GM08714 (cell line): ENCODE measurements at regions not wholly inside any gene's neighbourhood (a gene's known extent, or its start where the extent isn't known, plus 50 kb on each side); places are given as distances from the start of the nearest gene placed in this dataset.

ENCODE experiments used
- H3K4me3 ChIP-seq: fragments of 200-500 bp; sonication (Bioruptor generic); 2 replicates; pipeline ENCODE4 v1.5.1; 2014; ENCODE audit warnings: mild to moderate bottlenecking, low read length, inconsistent platforms
- ZNF274 ChIP-seq: IDR thresholded peaks from 2 replicates; pipeline ENCODE4 v1.6.1; 2012; ENCODE audit warnings: mild to moderate bottlenecking, low read depth, low read length

DNA sequence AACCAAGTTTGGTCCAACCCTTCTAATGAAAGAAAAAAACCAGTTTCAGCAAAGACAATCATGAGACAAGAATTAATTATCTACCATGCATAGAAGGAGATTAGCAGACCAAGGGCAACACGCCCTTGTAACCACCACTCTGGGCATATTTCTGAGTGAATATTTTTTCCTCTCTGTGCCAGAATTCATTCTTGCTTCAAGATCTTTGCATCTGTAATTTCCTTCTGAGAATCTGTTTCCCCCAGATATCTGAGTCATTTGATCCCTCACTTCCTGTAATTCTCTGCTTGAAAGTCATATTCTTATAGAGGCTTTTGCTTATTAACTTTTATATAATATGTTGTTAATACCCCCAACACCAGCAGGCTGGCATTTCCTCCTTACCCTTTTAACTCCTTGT is 243.7 kb downstream of the SLC16A7 start:
- no peak for TF ChIP-seq ZNF274
- no peak overlapping the region for H3K4me3 ChIP-seq

DNA sequence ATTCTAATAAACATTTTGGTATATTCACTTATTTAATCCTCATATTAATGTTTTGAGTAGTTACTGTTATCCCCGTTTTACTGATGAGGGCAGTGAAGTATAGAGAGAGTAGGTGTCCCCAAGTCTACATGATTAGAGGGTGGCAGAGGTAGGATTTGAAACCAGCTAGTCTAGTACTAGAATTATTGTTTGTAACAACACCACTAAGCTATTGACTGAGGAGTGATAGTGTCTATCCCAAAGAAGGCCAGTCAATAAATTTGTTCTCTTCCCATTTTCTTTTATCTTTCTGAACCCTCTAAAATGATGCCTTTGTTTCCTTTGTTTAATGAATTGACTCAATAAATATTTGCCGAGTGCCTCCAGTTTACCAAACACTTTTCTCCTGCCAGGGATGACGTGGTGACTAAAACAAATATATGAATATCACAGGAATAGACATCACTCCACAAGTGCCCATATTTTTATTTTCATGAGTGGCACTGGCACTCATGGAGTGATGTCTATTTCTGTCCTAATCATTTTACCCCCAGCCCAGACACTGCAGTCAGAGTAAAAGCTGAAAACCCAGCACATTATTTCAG is 247.5 kb downstream of the SLC16A7 start:
- TF ChIP-seq ZNF274: no peak
- no peak overlapping the region for H3K4me3 ChIP-seq

DNA sequence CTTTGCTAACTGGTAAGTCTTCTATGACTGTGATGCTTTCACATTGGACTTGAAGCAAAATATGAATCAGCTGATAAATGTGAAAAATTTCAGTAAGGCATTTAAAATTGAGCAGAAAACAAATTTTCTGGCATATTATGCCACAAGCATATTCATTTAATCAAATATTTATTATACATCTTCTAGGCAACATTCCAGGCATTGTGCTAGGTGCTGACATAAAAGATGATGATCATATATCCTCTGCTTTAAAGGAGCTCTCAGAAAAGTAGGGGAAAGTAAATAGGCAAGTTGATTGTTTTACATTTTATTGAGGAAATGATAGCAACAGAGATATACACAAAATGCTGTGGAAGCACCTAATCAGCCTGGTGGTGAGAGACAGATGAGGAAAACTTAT is 248.9 kb downstream of the SLC16A7 start:
- H3K4me3 ChIP-seq: no peak overlapping the region
- TF ChIP-seq ZNF274: no peak

DNA sequence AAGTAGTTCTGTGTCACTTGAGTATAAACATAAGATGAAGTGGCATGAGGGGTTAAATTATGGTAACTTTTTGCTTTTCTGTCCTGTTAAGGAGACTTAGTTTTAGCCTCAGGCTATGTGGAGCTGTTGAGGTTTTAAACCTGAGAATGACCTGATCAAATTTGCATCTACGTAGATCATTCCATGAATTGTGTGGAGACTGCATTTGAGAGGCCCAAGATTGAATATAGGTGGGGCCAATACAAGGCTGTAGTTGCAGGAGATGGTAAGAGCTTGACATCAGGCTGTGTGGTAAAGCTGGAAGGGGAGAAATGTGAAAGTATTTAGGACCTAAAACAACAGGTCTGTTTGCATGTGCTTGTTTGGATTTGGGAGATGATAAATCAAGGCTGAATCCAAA is 249.5 kb downstream of the SLC16A7 start:
- no peak overlapping the region for H3K4me3 ChIP-seq
- TF ChIP-seq ZNF274: no peak

DNA sequence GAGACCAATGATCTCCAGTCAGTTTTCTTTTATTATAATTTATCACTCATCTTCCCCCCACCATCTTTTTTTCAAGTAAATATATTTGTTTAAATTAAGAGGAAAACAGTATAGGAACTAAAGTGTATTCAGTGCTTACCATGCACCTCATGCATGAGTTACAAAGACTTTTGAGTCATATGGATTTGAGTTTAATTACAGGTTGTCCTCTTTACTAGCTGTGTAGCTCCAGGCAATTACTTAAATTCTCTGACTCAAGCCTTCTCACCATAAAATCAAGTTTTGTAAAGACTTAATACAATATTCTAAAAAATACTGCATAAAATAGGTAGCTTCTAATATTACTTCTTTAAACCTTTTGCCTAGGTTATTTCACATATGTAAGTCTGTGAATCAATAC is 251.3 kb downstream of the SLC16A7 start:
- TF ChIP-seq ZNF274: no peak
- H3K4me3 ChIP-seq: no peak overlapping the region

DNA sequence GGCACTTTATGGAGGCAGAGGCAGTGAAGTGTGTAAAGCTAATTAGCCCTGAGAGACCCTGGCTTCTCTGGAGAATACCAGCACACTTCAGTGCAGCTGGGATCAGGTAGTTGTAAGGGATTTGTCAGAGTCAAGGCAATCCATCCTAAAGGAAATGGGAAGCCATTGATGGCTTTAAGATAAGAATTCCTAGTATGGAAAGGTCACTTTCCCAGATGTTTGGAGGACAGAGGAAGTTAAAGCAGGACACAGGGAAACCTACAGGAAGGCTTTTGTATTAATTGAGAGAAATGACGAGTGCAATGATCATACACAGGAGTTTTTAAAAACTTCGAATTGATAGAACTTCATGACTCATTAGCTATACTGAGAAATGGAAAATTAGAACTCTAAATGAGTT is 254.4 kb downstream of the SLC16A7 start:
- TF ChIP-seq ZNF274: no peak

DNA sequence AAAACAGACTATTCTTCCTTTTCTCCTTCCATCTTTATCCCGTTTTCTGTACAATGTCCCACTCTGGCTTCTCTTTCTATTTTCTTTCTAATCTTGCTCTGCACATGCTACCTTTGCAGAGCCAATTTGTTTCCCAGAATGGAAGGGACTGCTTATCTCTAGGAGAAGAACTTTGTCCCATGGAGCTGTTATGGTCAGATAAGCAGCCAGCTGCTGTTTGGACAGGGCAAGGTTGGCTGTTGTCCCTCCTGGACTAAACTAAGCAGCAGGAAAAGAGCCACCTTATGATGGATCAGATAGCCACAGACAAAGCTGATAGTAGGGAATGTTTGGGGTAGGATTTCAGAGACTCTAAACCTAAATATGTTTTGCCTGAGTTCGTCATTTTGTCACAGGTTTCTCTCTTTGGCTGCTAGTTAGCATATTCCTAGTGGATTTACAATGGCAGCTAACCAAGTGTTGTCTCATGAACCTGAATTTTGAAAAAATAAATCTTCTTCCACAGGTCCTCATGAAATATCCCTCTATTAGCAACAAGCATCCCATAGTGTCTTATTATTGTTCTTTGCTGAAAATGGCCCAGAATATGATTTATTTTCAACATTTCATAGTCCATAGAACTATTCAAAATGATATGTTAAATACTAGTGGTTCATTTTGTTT is 262.8 kb downstream of the SLC16A7 start:
- no peak overlapping the region for H3K4me3 ChIP-seq
- TF ChIP-seq ZNF274: no peak

More for the DNA sequence above, 254.4 kb downstream of the SLC16A7 start:
- H3K4me3 ChIP-seq: no peak overlapping the region

DNA sequence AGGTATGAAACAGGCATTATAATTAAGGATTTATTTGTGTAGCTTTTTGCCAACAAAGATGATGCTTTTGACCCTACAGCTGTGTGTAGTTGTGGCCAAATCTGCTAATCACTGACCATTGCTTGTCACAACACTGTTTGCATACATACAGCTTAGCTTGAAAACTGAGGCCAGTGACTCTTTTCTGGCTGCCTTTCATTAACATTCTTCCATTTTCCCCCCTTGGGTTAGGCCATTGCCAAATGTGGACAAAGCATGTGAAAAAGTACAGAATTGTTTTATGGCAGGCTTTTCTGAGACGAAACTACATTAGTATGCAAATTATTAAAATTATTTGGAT is 263.3 kb downstream of the SLC16A7 start:
- no peak overlapping the region for H3K4me3 ChIP-seq
- no peak for TF ChIP-seq ZNF274

DNA sequence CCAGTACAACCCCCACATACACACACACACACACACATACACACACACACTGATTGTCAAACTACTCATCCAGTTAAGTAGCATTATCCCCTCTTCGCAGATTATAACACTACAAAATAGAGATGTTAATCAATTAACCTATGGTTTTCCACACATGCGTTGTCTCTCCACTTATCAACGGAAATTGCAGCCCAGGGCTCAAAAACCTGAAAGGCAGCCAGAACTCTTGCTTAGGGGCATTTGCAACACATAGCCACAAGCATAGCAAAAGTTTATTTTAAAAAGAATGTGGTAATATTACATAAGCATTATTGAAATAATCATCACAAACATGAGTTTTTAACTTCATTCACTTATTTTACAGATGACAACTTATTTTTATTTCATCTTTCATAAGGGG is 265.8 kb downstream of the SLC16A7 start:
- no peak for TF ChIP-seq ZNF274
- no peak overlapping the region for H3K4me3 ChIP-seq

DNA sequence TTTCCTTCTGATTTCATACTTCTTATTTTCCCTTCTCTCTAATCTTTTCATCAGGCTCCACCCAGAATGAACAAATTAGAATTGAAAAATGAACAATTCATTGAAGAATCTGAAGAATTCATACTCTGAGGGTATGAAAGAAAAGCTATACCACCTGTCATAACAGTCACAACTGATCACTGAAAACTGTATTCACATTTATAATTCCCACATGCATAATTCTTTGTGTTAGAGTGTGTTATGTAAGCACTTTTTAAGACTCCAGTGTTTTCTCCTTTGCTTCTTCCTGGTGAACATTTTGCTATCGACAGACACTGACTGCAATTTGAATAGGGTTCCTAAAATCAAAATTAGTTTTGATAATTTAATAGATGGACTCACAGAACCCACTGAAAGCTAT is 271.2 kb downstream of the SLC16A7 start:
- no peak for TF ChIP-seq ZNF274
- H3K4me3 ChIP-seq: no peak overlapping the region

DNA sequence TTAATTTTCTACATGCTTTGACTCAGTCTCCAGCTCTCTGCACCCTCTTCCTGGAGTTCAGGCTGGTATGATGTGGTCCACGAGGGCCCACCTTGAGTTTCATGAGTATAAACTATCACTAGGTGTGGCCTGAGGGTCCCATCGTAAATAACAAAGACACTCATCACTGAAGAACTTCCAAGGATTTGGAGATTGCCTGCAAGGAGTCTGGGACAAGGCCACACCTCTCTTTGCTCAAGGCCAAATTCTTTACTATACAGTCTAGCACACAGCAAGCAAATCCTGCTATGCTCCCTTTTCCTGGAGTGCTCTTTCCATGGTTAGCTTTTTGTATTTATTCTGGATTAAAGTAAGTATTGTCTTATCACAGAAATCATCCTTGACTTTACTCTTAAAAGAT is 271.9 kb downstream of the SLC16A7 start:
- no peak for TF ChIP-seq ZNF274
- no peak overlapping the region for H3K4me3 ChIP-seq

DNA sequence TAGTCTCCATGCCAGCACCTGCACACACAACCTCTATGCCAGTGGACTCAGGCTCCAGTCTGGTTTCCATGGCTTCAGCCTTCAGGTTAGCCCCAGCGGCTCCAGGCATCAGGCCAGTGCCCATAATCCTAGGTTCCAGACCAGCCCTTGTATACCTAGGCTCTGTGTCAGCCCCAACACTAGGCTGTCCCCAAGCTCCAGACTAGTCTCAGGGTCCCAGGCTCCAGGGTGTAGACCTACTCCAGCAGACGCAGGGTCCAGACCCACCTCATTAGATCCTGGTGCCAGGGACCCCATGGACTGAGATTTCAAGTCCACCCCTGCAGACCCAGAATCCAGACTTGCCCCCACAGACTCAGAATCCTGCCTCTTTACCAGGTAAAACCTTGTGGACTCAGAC is 275.9 kb downstream of the SLC16A7 start:
- H3K4me3 ChIP-seq: no peak overlapping the region
- TF ChIP-seq ZNF274: no peak

DNA sequence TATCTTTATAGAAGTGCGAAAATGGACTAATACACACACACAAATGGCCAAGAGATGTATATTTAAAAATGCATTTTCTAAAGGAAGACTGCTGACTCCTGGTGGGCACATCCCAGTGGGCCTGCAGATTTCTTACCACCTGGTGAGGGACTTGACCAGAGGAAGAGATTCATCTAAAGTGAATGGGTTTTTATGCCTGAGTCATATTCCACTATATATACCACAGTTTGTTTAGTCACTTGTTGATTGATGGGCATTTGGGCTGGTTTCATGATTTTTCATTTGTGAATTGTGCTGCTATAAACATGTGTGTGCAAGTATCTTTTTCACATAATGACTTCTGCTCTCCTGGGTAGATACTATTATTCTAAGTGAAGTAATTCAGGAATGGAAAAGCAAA is 277.3 kb downstream of the SLC16A7 start:
- TF ChIP-seq ZNF274: no peak
- no peak overlapping the region for H3K4me3 ChIP-seq

DNA sequence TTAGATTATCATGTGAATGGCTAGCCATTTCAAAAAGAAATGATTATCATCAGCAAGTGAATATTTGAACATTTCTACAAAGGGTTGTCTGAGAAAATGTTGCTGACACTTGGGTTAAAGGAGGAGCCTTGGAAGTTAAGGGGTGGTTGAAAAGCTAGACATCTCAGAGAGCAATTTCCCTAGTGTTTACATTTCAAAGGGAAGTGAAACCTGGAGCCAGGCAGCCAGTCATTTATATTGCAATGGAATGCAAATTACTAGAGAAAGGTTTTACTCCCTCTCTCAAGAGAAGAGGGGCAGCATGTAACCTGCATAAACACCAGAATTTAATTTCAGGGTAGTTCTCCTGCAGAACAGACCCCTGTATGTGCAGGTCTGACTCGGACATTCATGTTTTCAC is 279.0 kb downstream of the SLC16A7 start:
- no peak for TF ChIP-seq ZNF274
- H3K4me3 ChIP-seq: no peak overlapping the region

DNA sequence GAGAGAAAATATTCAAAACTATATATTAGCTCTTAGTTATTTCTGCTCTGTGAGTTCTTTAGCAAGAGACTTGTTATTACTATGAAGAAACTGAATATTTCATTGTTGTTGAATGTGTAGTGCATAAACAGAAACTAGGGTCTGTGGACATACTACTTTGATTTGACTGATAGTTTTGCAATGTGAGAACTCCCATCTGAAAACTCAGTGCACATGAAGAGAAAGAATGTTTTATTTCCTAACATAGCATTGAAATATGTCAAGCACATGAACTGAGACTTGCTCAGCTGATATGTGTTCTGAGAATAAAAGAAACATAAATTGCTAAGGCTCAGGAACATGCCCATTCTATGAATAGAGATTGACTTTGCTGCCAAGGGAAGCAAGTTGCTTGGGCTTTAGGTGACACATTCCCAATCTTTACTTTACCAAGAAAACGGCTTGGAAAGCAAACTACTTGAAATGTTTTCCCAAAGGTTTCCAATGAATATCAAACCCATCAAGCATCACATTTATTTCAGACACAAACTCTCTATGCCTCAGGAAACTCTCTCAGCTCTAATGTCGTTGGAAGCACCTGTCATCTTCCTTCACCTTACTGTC is 290.4 kb downstream of the SLC16A7 start:
- no peak for TF ChIP-seq ZNF274
- no peak overlapping the region for H3K4me3 ChIP-seq

DNA sequence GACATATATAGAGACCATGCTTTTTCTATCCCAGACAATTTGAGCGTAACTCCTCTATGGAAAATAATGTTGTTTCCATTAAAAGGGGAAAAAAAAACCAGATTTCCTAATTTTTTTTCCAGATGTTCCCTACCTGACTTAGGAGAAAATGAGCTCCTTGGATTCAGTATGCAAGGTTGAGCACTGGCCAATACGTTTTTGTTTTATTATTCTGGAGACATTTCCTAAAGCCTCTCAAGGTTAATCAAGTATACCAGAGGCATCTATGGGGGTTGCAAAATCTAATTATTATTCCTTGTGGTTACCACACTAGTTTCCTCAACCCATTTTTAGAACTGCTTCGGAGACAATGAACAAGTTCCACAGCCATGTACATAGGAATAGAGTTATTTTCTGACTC is 291.3 kb downstream of the SLC16A7 start:
- no peak for TF ChIP-seq ZNF274
- H3K4me3 ChIP-seq: no peak overlapping the region
